ENCODE measurements at regions not wholly inside any gene's neighbourhood (a gene's known extent, or its start where the extent isn't known, plus 50 kb on each side); places are given as distances from the start of the nearest gene placed in this dataset.

DNA sequence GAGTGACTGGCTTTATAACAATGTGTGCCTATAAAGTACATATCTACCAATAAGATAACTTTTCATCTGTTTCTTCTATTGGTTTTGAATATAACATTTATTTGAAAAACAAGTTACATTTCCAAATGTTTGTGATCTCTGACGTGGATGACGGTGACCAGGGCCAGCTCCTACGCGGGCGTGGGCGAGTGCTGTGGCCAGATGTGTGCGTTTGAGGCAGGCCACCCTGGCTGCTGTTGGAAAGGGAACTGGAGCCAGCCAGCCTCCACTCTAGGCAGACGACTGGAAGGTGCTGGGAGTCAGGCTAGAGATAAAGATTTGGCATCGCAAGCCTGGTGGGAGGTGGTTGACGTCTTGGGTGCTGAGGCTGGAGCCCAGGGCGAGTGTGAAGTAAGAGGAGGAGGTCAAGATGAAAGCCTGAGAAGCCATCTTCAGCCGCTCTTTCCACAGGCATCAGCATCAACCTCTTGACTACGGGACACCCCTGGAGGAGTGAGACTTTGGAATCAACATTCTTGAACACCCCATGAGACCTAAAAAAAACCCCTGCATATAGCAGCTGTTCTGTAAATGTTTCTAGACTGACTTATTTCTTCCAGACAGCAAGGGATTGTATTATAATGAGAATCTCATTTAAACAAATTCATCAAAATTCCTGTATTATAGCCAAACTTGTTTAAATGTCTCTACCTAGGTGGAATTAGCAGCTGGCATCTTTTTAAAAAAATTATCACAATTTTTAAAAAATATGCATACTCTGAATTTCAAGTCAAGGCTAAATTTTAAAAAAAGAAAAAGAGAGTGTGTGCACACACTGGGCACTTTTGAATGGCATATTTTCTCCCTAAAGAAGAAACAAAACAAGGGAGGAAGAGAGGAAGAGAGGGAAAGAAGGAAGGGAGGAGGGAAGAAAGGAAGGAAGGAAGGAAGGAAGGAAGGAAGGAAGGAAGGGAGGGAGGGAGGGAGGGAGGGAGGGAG lies 112.5 kb upstream of the SLC44A3 start:
- no peak for DNase-seq

DNA sequence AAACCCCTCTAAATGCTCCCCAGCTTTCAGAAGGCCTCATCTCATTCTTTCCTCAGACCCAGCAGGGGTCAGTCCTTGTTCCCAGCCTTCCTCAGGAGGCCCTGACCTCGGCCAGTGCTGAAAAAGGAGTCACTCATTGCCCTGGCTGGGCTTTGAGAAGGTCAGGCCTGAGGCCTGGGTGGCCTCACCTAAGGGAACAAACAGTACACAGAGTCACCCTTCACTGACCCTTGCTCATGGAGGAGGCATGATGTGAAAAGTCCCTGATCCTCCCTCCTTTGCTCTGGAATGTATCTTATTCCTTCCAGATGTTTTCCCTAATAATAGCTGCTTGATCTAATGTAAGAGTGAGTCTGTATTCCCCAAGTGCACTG lies 117.7 kb upstream of the SLC44A3 start:
- DNase-seq: no peak

DNA sequence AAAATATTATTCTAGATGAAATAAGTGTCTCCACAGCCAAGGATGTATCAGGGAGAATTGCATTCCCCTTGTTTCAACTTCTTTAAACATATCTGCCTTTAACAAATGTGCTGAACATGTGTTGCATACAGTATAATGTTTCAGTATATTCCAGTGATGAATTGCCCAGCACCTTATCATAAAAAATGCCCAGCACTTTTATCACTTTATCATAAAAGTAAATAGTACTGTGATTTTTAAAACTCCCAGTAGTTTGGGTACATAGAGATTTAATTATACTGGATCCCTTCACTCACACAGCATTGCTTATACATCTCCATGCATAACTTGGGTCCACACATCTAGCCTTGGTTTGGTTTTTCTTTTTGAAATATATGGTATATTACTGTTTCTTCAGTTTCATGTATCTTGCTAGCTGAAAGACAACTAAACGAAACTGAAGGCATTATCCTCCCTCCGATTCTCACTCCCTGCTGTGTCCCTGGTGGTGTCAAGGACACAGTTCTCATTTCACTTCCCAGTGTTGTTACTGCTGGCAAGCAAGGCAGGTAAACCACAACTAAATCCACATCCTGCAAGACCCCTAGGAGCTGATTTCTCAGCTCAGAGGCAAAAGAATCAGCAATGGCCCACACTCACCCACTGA lies 118.2 kb upstream of the SLC44A3 start:
- DNase-seq: no peak

GRCh38 chr1:94698759-94699502 lies 121.2 kb upstream of the SLC44A3 start:
- no peak for DNase-seq

DNA sequence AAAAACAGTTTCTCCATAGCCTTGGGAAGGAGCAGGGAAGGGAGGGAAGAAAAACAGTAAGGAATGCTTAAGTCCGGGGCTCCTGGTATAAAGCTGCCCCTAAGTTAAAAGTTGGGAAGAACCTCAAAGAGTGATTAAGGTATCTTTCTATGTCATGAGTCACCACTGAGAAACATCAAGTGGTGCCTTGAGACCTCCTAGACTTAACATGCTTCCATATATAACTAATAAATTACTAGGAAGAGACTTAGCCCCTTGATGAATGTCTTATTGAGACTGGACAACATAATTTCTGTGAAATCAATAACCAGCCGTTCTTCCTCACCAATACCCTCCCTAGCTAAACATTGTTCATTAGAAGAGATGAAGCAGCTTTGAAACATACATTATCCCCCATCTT lies 121.8 kb upstream of the SLC44A3 start:
- DNase-seq: no peak

DNA sequence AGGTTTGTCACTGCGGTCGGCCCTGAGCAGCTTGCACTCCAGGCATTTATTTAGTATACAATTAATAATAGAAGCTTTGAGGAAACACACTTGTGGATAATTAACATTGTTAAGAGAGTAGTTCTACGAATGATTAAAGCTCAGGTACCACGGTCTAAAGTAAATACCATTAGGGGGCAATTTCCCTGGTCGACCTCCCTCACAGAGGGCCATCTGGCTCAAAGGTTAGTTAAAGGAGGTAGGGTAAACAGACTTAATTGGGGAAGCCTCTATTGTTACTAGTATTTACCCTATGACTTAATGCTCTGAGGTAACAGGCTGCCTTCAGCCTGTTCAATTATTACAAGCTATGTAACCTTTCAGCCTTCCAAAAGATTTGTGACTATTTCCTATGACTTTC lies 122.3 kb upstream of the SLC44A3 start:
- DNase-seq: peak; percentile 68

DNA sequence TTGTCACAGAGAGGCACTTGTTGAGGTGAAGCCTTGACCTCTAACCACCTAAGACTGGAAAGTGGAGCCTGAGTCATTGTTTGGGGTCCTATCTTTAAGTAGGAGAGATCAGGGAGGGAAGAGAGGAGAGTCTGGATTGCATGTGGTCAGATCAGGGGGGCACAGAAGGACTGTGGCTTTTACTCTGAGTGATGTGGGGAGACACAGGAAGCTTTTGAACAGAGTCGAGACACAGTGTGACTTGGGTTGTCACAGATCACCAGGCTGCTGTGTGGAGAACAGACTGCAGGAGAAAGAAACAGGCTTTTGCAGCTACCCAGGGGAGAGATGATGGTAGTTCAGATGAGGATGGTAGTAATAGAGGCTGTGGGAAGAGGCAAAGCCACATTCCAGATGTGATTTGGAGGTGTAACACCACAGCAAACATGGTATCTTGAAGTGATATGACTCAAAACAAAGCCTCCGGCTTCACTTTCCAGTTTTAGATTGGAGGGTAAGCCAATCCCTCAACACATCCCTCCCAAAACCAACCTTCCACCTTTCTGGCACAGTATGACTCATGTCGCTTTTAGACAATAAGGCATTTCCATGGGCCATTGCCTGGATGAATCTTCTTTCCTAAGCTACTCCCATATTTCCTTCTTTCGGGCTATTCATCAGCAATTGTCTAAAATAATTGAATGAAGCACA lies 125.8 kb upstream of the SLC44A3 start:
- no peak for DNase-seq

DNA sequence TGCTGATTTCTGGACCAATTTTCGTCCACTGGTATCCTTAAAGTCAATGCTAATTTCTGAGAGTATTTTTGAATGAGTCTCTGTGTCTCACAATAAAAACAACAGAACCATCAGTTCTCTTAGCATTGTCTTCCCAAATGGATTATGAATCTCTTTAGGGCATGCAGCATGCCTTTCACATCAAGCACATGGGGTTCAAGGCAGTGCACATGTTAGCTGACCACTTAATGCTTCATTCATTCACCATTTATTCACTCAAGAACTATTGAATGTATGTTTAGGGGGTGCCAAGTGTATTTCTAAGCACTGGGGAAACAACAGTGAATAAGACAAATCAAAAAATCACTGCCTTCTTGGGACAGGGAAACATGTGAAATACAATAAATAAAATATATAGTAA lies 126.7 kb upstream of the SLC44A3 start:
- DNase-seq: no peak

DNA sequence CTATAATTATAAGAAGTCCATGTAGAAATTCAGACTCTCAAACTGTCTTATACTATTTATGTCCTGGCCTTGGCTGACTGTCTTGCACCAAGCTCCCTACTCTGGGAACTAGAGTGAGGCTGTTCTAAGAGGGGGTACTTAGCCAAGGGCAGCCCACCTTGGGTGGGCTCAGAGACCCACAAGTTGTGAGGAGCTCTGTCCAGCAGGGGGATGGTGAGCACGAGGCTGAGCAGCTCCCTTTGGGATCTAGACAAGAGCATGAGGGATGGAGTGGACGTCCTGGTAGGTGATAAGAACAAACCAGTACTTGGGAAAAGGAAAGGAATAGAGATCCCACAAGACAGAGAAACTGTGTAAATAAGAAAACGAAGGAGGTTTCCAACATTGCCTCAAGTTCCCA lies 127.1 kb upstream of the SLC44A3 start:
- no peak for DNase-seq

DNA sequence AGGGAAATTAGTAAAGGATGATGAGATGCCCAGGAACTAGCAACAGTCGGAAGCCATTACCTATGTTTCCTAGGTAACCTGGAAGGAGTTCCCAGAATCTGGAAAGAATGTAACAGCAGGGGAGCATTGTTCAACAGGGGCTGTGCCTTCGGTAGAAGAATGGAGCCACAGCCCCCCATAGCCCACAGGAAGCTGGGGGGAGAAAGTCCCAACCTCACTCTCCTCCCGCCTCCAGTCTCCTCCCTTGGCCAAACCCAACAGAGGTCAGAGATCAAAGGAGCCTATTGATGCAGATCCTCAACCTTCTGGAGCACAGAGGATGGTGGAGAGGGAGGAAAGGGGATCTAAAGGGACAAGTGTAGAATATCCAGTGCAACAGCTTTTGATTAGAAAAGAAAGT lies 131.5 kb upstream of the SLC44A3 start:
- no peak for DNase-seq

- no peak for DNase-seq
These were observed 133.3 kb upstream of the SLC44A3 start for GRCh38 chr1:94686882-94687281.

DNA sequence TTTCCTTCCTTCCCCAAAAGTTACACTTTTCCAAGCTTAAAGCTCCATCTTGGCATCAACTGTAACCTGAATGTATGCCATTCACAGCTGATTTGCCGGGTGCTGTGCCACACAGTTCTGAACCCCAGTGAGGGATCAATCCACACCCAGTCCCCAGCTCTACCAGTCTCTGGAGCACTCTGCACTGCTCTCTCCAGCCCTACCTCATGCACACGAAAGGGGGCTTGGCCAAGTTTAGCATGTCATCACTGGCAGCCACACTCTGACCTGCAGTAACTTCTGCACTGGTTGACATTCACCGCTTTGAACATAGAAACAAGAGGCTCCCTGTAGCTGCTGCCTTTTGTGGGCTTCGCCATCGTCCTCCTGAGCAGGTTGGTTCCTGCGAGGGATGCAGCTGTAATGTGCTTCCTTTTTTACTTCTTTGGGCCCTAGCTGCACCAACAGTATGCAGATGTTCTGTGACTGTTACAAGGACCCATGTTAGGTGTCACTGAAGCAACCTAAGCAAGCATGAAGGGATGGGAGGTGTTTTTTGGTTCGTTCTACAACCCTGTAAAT lies 135.4 kb upstream of the SLC44A3 start:
- no peak for DNase-seq

DNA sequence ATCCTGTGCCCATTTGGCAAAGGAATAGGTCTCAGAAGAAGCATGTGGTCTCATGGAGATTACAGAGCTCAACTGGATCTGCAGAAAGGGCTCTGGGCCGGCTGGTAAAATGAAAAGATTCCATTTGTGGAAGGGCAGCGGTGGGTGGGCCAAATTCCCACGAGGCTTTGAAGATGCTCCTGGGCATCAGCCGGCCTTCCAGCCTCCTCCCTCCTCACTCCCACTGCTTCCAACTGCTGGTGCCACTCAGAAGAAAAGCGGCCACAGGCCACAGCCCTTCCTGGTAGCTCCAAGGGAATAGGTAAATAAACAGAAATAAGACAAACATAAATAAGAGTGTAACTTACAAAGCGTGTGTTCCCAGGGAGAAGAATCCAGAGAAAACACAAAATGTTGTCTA lies 136.3 kb upstream of the SLC44A3 start:
- peak; percentile 48 for DNase-seq

GRCh38 chr1:94680039-94680377 lies 138.4 kb upstream of the F3 start:
- no peak for DNase-seq

GRCh38 chr1:94679332-94680038 lies 137.9 kb upstream of the F3 start:
- DNase-seq: no peak

DNA sequence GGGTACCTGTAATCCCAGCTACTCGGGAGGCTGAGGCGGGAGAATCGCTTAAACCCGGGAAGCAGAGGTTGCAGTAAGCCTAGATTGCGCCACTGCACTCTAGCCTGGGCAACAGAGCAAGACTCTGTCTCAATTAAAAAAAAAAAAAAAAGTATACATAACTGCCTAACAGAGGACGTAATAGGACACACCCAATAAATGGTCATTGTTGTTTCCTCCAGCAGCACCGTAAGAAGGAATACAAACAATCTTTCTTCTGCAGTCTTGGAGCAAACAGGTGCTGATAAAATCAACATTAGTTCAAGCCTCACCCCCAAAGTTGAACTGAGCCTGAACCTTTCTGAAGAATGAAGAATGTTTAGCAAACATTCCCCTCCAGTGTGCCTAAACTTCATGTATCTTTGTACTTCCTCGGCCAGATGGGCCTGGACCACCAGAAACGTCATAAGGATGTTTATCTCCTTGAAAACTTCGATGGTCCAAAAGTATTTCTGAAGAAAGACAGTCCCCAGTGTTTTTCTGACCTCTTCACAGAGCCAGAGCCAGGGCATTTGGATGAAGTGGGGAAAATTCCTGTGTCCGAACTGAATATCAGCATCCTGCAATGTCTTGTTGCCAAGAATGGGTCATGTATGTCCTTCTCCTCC lies 136.8 kb upstream of the F3 start:
- DNase-seq: no peak

DNA sequence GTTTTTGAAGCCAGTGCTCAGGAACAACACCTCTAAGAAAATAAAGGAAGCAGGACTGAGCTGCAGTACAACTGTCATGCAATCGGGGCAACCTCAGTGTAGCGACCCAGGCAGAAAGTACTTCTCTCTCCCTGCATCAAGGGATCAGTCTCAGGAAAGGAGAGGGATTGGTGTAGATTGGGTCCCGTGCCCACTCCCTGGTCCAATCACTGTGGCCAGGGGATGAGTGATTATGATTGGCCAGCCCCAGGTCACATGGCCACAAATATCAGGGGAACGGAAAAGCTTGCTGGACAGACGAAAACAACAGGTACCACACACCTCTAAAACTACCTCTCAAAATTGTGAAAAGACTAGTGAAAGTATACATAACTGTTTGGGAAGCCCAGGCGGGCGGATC lies 136.2 kb upstream of the F3 start:
- DNase-seq: no peak

GRCh38 chr1:94677087-94677486 lies 135.5 kb upstream of the F3 start:
- DNase-seq: no peak

- DNase-seq: peak; percentile 47
These were observed 135.1 kb upstream of the F3 start for GRCh38 chr1:94676686-94677085.

- DNase-seq: no peak
These were observed 133.8 kb upstream of the F3 start for GRCh38 chr1:94675373-94675772.

DNA sequence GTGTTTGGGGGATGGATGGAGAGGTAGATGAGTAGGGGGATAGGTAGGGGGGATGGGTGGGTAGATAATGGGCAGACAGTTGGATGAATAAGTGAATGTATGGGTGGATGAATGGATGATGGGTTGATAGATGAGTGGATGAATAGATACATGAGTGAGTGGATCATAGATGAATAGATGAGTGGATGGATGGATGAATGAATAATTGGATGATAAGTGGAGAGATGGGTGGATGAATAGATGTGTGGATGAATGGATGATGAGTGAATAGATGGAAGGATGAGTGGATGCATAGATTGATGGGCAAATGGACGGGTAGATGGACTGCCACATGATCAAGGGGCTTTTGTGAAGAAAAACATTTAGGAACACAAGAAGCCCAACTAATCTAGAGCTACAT lies 133.3 kb upstream of the F3 start:
- no peak for DNase-seq

GRCh38 chr1:94672934-94673333 lies 131.4 kb upstream of the F3 start:
- no peak for DNase-seq

Data from DMS53 (cell line).